ENCODE measurements at regions not wholly inside any gene's neighbourhood (a gene's known extent, or its start where the extent isn't known, plus 50 kb on each side); places are given as distances from the start of the nearest gene placed in this dataset.

- no peak overlapping the region for H2BK120ac ChIP-seq (ENCODE audit: low read depth, low read length)
- no peak overlapping the region for H2AK5ac ChIP-seq (ENCODE audit: low read depth, low read length)
- H4K20me1 ChIP-seq (ENCODE audit: insufficient read depth, low read length): no peaks in the 10 kb centered on the region
- no peak overlapping the region for H3K56ac ChIP-seq (ENCODE audit: extremely low read depth, insufficient read depth, low read length)
- ATAC-seq (ENCODE audit: low read depth): no peak
- H4K5ac ChIP-seq (ENCODE audit: low read depth, low read length): no peak overlapping the region
- no peak for DNase-seq
- WGBS, 2 experiments (ENCODE audit: extremely low coverage in 2 of 2, insufficient read length in 1 of 2): no CpG with 5 or more reads among the region's 2 CpGs
- no peak overlapping the region for H3K9ac ChIP-seq (ENCODE audit: low read depth, low read length)
- H2BK15ac ChIP-seq (ENCODE audit: low read depth, low read length): no peak overlapping the region
- H3K4me2 ChIP-seq (ENCODE audit: low read depth, low read length): no peak overlapping the region
- no peak overlapping the region for H3K4me3 ChIP-seq (ENCODE audit: insufficient read depth, low read depth, low read length)
- no peak overlapping the region for H3K27ac ChIP-seq (ENCODE audit: insufficient read depth, low read length)
- TF ChIP-seq MXI1 (IDR thresholded peaks at IDR 0.05; ENCODE audit: borderline replicate concordance, low read depth, low read length) (no peak), RAD21 (IDR thresholded peaks at IDR 0.05; ENCODE audit: low read length) (no peak), SMC3 (IDR thresholded peaks at IDR 0.05; ENCODE audit: low read depth, low read length) (no peak), MAFK (IDR thresholded peaks at IDR 0.05; ENCODE audit: low read depth, low read length) (peak; percentile 18; the same call in 1 of the 2 replicates), POLR2A (IDR thresholded peaks at IDR 0.05; ENCODE audit: low read depth, low read length) (no peak)
- no peak overlapping the region for H3K18ac ChIP-seq (ENCODE audit: low read depth, low read length)
- in situ Hi-C loops (cut with MboI; ENCODE audit: low sequenced_read_pairs): no loop called here
- H2BK20ac ChIP-seq (ENCODE audit: low read depth, low read length): no peak overlapping the region
- no TSS peak for BruUV-seq (replicated peaks)
- no peaks in the 10 kb centered on the region for H3K36me3 ChIP-seq (ENCODE audit: control insufficient read depth, insufficient read depth, low read length)
- no peak overlapping the region for H2BK5ac ChIP-seq (ENCODE audit: low read depth, low read length, poor library complexity, severe bottlenecking)
- no peak overlapping the region for H4K8ac ChIP-seq (ENCODE audit: low read depth in 2 of 2, low read length in 2 of 2)
- ChIA-PET POLR2A (ENCODE audit: unreplicated experiment) (no interaction called here), CTCF (no interaction called here)
- no peak overlapping the region for H2AK9ac ChIP-seq (replicated peaks; ENCODE audit: low read depth, low read length, poor library complexity)
- H3K79me1 ChIP-seq (ENCODE audit: low read depth in 1 of 2, low read length in 2 of 2): no peaks in the 10 kb centered on the region
- no peak overlapping the region for H4K91ac ChIP-seq (ENCODE audit: insufficient read depth, low read depth, low read length)
- dilution Hi-C loops (cut with HindIII; ENCODE audit: low sequenced_read_pairs, unreplicated experiment): no loop called here
- H3K14ac ChIP-seq (replicated peaks; ENCODE audit: low read depth, low read length): no peak overlapping the region
- peaks cover 4% of the 10 kb centered on the region for H3K27me3 ChIP-seq (ENCODE audit: control insufficient read depth, insufficient read depth, low read length)
- H3K23ac ChIP-seq (ENCODE audit: low read depth, low read length): no peak overlapping the region
- intact Hi-C loops (cut with micrococcal nuclease): loop anchor here (10.0 kb wide), 1 partner anchor 170 kb away; no protein-coding TSS in a partner anchor
- H3K4ac ChIP-seq (ENCODE audit: low read depth, low read length): no peak overlapping the region
- H2AFZ ChIP-seq (replicated peaks; ENCODE audit: low read length, poor library complexity): no peak overlapping the region
- no peaks in the 10 kb centered on the region for H3K4me1 ChIP-seq (ENCODE audit: control insufficient read depth, insufficient read depth, low read length)
- no peaks in the 10 kb centered on the region for H3K9me3 ChIP-seq (ENCODE audit: control insufficient read depth, insufficient read depth, low read length)
- no peaks in the 10 kb centered on the region for H3K9me1 ChIP-seq (ENCODE audit: insufficient read depth, low read length)
These were observed 222.8 kb downstream of the SNCAIP start for GRCh38 chr5:122534829-122535228.

Measured in IMR-90 (cell line).